ENCODE measurements at regions not wholly inside any gene's neighbourhood (a gene's known extent, or its start where the extent isn't known, plus 50 kb on each side); places are given as distances from the start of the nearest gene placed in this dataset.

DNA sequence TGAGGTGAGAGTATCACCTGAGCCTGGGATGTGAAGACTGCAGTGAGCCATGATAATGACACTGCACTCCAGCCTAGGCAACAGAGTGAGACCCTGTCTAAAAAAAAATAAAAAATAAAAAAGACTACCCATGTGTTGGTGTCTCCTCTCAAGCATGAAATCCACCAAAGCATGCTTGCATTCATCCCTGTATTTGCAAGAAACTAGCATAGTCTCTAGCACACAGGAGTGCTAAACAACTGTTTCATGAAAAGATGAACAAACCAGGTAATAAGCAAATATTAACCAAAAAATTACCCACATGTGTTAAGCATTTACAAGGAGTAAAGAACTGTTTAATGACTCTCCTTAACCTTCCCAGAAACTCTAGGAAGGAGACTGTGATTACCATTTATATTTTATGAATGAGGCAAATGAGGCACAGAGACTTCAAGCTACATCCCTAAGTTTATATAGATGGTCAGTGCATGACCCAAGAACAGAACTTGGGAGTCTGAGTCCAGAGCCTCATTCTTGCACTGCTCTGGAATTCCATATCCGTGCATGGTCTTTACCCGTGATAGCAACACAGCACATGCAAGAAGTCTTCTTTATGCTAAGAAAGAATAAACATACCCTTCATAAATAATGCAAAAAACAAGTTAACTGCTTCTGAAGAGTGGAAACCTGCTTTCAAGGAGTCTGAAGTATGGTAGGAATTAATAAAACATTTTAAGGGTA is 186.1 kb upstream of the STS start:
- no peak overlapping the region for H3K27ac ChIP-seq (ENCODE audit: low read depth in 2 of 2, low read length in 2 of 2)
- no peaks in the 10 kb centered on the region for H3K36me3 ChIP-seq (ENCODE audit: control insufficient read depth in 2 of 3, insufficient read depth in 3 of 3, low read length in 3 of 3)
- DNase-seq (peak in 2 of 5 donors; percentile 3 to 23), FAIRE-seq (peak; percentile 63)
- peaks cover 0 to 9% (median 0%) of the 10 kb centered on the region in 3 donors for H3K4me1 ChIP-seq (ENCODE audit: control insufficient read depth in 2 of 3, insufficient read depth in 2 of 3, low read depth in 1 of 3, low read length in 3 of 3)
- no peak overlapping the region for H3K4me3 ChIP-seq (ENCODE audit: low read length in 3 of 3)
- TF ChIP-seq, protein P1, sequence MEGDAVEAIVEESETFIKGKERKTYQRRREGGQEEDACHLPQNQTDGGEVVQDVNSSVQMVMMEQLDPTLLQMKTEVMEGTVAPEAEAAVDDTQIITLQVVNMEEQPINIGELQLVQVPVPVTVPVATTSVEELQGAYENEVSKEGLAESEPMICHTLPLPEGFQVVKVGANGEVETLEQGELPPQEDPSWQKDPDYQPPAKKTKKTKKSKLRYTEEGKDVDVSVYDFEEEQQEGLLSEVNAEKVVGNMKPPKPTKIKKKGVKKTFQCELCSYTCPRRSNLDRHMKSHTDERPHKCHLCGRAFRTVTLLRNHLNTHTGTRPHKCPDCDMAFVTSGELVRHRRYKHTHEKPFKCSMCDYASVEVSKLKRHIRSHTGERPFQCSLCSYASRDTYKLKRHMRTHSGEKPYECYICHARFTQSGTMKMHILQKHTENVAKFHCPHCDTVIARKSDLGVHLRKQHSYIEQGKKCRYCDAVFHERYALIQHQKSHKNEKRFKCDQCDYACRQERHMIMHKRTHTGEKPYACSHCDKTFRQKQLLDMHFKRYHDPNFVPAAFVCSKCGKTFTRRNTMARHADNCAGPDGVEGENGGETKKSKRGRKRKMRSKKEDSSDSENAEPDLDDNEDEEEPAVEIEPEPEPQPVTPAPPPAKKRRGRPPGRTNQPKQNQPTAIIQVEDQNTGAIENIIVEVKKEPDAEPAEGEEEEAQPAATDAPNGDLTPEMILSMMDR (IDR thresholded peaks at IDR 0.05; ENCODE audit: borderline replicate concordance, extremely low read depth, insufficient read depth): no peak
- H3K9ac ChIP-seq (ENCODE audit: low read length in 3 of 3): no peak overlapping the region
- no peaks in the 10 kb centered on the region for H3K27me3 ChIP-seq (ENCODE audit: control insufficient read depth, insufficient read depth, low read length)
- intact Hi-C loops (cut with DNase I): no loop called here
- H3K9me3 ChIP-seq (ENCODE audit: control insufficient read depth in 2 of 3, insufficient read depth in 1 of 3, low read length in 3 of 3): no peaks in the 10 kb centered on the region

GRCh38 chrX:6959006-6959405 is 188.5 kb upstream of the STS start:
- no peaks in the 10 kb centered on the region for H3K36me3 ChIP-seq (ENCODE audit: control insufficient read depth in 2 of 3, insufficient read depth in 3 of 3, low read length in 3 of 3)
- H3K27me3 ChIP-seq (ENCODE audit: control insufficient read depth, insufficient read depth, low read length): no peaks in the 10 kb centered on the region
- no peak overlapping the region for H3K9ac ChIP-seq (ENCODE audit: low read length in 3 of 3)
- no peak overlapping the region for H3K4me3 ChIP-seq (ENCODE audit: low read length in 3 of 3)
- peaks cover 0 to 14% (median 0%) of the 10 kb centered on the region in 3 donors for H3K4me1 ChIP-seq (ENCODE audit: control insufficient read depth in 2 of 3, insufficient read depth in 2 of 3, low read depth in 1 of 3, low read length in 3 of 3)
- H3K27ac ChIP-seq (ENCODE audit: low read depth in 2 of 2, low read length in 2 of 2): no peak overlapping the region
- intact Hi-C loops (cut with DNase I): no loop called here
- TF ChIP-seq, protein P1 (IDR thresholded peaks at IDR 0.05; ENCODE audit: borderline replicate concordance, extremely low read depth, insufficient read depth): no peak
- DNase-seq (no peak), FAIRE-seq (no peak)
- H3K9me3 ChIP-seq (ENCODE audit: control insufficient read depth in 2 of 3, insufficient read depth in 1 of 3, low read length in 3 of 3): no peaks in the 10 kb centered on the region

DNA sequence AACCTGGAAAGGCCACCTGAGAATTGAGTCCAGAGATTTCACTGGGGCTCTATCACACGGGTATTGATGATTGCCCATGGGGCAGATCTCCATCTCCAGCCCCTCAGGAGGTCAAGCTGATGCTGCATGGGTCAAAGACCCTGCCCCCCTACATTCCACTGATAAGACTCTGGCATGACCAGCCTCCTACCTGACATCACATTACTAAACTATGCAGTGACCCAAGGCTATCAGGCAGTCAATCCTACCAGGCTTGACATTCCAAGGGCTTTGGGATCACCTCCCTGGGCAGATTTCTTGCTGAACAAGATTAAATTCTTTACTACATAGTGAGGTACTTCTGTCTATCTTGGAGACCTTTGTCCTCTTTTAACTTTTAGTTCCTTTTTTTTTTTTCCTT is 192.7 kb upstream of the STS start:
- no peak for DNase-seq
- Histone ChIP-seq H3K27me3 (ENCODE audit: control insufficient read depth, insufficient read depth, low read length) (no peaks in the 10 kb centered on the region), H3K4me3 (ENCODE audit: low read length in 3 of 3) (no peak overlapping the region), H3K36me3 (ENCODE audit: control insufficient read depth in 2 of 3, insufficient read depth in 3 of 3, low read length in 3 of 3) (no peaks in the 10 kb centered on the region), H3K9me3 (ENCODE audit: control insufficient read depth in 2 of 3, insufficient read depth in 1 of 3, low read length in 3 of 3) (no peaks in the 10 kb centered on the region), H3K9ac (ENCODE audit: low read length in 3 of 3) (no peak overlapping the region), H3K27ac (ENCODE audit: low read depth in 2 of 2, low read length in 2 of 2) (no peak overlapping the region), H3K4me1 (ENCODE audit: control insufficient read depth in 2 of 3, insufficient read depth in 2 of 3, low read depth in 1 of 3, low read length in 3 of 3) (peaks cover 0 to 10% (median 0%) of the 10 kb centered on the region in 3 donors)
- intact Hi-C loops (cut with DNase I): no loop called here
- TF ChIP-seq, protein P1 (IDR thresholded peaks at IDR 0.05; ENCODE audit: borderline replicate concordance, extremely low read depth, insufficient read depth): no peak
- no peak for FAIRE-seq

All from kidney (tissue), 13 donors.